HG02885 (cell line): ENCODE measurements at regions not wholly inside any gene's neighbourhood (a gene's known extent, or its start where the extent isn't known, plus 50 kb on each side); places are given as distances from the start of the nearest gene placed in this dataset.
"Not testable (repeated sequence)": the region's sequence is repeated elsewhere in the genome, so short reads cannot be mapped to it uniquely, and the experiment has no call there.

Experiments
- ATAC-seq: cut with Tn5 transposase; IDR thresholded peaks from one replicate; pipeline ENCODE4 v1.9.1; 2021; ENCODE audit warnings: mild to moderate bottlenecking; ENCODE audit not compliant: unreplicated experiment, poor library complexity

DNA sequence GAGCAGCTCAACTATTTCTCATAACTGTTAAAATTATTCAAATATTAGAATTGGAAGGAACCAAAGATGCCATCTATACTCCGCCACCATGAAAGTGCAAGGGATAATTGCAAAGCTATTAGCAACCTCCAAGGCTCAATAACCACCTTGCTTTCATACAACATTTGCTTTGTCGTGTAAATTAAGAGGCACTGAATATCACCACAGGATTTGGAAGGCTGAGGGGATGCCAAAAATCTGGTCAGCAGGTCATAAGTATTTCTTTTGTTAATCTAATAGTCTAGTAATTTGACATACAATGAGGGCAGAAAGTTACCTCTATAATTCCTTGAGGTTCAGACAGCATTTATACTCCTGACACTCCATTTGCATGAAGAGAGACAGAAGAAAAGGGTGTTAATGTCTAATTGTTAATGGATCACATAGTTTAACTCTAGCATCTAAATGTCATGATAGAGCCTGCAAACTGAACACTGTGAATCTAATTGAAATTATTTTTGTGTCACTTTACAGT lies 200.9 kb upstream of the DIAPH2 start:
- ATAC-seq: no peak

DNA sequence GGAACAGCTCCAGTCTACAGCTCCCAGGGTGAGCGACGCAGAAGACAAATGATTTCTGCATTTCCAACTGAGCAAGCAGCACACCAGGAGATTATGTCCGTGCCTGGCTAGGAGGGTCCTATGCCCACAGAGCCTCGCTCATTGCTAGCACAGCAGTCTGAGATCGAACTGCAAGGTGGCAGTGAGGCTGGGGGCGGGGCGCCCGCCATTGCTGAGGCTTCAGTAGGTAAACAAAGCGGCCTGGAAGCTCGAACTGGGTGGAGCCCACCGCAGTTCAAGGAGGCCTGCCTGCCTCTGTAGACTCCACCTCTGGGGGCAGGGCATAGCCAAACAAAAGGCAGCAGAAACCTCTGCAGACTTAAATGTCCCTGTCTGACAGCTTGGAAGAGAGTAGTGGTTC lies 198.0 kb upstream of the DIAPH2 start:
- not testable (repeated sequence) for ATAC-seq

DNA sequence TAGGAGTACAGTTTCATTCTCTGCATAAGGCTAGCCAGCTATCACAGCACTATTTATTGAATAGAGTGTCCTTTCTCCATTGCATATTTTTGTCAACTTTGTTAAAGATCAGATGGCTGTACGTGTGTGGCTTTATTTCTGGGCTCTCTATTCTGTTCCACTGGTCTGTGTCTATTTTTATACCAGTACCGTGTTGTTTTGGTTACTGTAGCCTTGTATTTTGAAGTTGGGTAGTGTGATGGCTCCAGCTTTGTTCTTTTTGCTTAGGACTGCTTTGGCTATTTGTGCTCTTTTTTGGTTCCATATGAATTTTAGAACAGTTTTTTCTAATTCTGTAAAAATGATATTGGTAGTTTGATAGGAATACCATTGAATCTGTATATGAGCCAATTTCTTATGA lies 182.1 kb upstream of the DIAPH2 start:
- ATAC-seq: no peak

DNA sequence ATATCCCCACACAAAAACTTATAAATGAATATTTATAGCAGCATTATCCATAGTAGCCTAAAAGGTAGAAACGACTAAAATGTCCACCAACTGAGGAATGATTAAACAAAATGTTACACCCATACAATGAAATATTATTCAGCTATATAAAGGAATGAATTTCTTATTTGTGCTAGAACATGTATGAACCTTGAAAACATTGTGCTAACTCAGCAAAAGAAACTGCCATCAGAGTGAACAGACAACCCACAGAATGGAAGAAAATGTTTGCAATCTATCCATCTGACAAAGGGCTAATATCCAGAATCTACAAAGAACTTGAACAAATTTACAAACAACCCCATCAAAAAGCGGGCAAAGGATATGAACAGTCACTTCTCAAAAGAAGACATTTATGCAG lies 155.3 kb upstream of the DIAPH2 start:
- ATAC-seq: not testable (repeated sequence)

DNA sequence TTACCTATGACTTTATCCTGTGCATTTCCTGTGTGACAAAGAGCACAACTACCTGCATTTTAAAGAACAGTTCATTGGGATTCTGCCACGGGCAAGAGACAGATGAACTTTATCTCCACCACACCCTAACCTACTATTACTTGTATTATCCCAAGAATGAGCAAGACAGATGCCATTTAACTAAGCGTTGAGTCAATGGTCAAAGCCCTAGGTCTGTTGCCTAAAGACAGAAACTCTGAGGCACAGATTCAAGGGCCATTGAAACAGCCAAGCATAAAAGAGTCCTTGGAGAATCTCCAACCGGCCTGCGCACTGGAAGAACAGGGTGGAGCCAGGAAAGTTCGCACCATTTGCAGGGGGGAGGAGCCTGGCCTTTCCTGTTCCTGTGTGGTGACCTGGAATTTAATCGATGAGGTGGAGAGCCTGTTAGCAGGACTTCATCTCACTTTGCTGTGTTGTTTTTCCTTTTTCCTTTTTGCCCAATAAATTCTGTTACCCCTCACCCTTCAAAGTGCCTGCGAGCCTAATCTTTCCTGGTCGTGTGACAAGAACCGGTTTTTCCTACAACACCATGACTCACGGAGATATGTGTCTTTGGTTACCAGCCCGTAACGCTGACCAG lies 146.4 kb upstream of the DIAPH2 start:
- ATAC-seq: no peak

DNA sequence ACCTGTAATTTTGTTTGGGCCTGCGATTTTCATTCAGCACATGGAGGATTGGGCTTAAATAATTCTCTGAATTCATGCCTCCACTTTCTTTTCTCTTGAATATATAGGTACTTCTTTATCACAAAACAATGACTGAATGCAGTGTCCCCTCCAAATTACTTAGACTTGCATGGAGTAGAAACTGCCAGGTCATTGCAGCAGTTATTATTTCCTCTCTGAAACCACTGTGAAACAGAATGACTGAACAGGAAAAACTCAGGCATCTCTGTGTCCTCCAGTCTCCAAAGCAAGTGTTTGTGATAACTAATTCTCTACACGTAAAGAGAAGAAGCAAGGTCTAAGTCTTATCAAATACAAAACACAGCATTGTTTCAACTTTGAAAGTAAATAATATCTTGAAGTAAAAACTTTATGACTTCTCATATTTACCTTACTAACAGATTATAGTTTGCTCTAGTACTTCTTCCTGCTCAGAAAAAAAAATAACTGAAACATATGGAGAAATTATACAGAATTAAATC lies 144.5 kb upstream of the DIAPH2 start:
- no peak for ATAC-seq

DNA sequence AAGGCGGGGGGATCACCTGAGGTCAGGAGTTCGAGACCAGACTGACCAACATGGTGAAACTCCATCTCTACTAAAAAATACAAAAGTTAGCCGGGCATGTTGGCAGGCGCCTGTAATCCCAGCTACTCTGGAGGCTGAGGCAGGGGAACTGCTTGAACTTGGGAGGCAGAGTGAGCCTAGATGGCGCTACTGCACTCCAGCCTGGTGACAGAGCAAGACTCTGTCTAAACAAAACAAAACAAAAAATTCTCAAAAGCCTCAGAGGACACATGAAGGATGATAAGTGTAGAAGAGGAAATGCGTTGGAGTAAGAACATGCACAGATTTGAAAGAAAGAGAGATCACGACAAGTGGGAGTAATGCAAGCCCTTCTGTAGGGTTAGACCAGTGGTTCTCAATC lies 138.4 kb upstream of the DIAPH2 start:
- not testable (repeated sequence) for ATAC-seq

DNA sequence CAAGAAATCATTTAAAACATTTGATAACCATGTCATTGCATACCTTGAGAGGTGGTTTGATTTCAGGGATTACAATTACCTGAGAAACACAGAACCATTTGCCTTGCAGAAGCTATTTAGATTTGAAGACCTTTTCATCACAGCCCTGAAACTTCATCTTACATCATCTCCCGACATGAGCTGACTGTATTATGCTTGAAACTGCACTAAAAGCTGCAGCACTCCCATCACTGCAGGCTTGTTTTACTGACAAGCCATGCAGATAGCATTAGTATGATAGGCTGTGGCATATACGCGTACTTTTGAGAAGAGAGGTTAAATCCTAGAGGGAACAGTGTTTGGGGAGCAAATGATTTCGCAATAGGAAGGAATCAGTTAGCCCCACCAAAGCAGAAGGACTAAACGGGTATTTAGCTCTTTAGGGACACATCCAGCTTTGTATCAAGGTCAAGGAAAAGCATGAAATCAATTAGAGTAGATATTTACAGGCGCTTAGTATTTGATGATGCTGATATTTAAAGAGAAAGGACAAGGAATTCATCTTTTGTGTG lies 133.2 kb upstream of the DIAPH2 start:
- no peak for ATAC-seq

DNA sequence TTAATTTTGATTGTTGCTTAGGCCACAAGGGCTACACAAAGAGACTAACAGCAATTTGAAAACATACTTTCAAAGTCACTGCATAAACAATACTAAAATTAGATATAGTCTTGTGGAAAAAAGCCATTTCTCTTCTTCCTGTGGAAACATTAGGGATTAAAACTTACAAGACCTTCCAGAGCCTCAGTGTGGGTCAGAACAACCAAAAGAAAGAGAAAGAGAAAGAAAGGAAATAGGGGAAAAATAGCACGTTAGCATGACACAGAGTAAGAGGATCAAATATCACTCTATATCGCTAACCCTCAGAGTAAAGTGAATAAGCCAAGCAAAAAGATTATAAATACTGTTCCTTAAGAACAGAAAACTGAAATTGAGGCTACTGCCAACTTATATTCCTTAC lies 127.8 kb upstream of the DIAPH2 start:
- no peak for ATAC-seq

DNA sequence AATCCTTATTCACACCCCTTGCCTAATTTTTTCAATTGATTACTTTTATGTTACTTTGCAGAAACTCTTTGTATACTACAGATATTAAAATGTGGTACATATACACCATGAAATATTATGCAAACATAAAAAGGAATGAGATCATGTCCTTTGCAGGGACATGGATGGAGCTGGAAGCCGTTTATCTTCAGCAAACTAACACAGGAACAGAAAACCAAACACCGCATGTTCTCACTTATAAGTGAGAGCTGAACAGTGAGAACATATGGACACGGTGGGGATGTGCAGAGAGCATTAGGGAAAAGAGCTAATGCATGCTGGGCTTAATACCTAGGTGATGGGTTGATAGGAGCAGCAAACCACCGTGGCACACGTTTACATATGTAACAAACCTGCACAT lies 123.5 kb upstream of the DIAPH2 start:
- ATAC-seq: not testable (repeated sequence)

DNA sequence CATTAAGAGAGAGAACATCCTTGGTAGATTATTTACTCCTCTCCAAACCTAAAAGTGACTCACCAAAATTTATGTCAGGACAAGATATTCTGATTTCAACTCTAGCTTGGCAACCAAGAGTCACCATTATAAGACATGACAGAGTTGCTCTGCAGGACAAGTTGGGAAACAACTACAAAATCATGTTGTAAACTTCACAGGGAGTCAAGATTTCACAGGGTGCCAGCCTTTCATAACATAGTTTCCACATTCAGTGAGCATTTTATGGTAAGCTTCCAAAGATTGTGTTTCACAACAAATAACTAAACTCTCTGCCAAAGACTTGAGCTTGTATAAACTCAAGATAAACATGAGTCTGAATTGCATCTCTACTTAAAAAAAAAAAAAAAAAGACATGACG lies 121.0 kb upstream of the DIAPH2 start:
- no peak for ATAC-seq

DNA sequence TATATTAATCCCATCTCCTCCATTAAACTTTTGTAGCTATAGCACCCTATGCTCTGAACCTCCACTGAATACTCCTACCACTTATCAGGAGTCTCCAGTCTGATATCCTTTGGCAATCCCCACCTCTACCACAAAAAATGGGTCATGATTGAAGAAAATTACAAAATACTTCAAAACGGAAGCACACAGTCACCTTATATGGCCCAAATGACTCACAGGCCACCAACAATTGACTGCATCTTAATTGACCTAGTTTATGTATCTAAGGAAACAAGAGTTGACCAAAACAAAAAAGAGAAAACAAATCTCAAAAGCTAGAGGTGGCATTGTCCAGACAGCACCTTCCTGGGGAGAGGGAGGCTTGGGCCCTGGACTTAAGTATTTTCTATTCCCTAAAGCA lies 120.0 kb upstream of the DIAPH2 start:
- ATAC-seq: no peak

DNA sequence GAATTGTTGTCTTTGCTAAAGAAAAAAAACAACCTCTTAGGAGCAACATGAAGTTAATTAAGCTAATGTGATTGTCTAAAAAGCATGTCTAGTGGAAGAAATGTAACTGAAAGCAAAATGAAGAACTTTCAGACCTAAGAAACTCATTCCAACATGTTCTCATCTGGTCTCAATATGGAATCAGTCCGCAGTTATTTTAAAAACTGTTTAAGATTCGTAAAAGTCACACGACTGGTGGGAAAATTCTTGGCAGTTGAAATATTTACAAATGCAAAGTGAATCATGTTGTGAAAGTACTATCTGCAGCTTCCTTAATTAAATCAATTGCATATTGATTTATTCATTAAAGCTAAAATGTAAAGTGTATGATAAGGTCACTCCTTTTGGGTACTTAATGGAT lies 117.8 kb upstream of the DIAPH2 start:
- ATAC-seq: no peak

DNA sequence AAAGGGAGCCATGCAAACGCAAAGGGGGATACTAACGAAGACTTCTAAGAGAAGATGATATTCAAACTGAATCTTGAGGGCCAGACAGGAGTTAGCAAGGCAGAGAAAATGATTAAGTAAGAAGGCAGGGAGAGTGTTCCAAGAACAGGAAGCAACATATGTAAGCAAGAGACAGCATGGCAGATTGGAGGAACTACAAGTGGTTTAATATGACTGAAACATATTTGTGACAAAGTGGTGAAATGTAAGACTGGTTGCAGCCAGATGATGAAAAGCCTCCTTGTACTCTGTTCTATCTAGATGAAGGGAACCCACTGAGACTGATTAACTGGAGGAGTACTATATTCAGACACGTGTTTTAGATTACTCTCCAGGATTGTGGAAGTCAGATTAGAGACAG lies 116.6 kb upstream of the DIAPH2 start:
- ATAC-seq: no peak

DNA sequence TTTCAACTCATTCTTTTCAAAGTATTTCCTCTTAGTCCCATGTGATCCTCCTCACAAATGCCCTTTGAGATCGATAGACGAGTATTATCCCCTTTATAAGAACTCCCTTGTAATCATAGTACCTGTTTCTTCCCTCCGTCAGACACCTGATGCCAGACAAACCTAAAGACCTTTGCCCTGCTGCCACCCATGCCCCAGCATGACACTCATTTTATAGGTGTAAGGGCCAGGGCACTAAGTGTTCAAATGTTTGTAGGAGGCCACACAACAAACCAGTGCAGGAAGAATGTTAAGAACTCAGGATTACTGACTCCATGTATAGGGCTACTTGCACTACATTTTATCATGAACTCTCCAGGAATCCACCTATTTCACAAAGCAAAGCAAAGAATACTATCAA lies 115.6 kb upstream of the DIAPH2 start:
- no peak for ATAC-seq

DNA sequence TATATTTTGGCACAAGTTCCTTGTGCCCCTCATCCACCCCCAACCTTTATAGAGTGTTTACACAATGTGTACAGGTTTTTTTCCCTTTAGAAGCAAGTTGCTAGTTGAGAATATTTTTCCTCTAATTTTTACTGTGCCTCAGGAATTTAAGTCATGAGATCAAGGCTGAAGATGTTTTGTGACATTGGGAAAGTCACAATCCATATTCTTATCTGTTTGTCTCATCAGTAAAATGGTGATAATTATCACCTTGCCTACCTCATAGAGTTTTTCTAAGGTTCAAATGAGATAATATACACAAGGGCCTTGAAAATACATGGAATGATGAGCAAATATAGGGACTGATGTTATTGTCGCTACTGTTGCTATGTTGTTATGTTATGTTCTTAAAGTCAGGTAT lies 109.6 kb upstream of the DIAPH2 start:
- no peak for ATAC-seq

DNA sequence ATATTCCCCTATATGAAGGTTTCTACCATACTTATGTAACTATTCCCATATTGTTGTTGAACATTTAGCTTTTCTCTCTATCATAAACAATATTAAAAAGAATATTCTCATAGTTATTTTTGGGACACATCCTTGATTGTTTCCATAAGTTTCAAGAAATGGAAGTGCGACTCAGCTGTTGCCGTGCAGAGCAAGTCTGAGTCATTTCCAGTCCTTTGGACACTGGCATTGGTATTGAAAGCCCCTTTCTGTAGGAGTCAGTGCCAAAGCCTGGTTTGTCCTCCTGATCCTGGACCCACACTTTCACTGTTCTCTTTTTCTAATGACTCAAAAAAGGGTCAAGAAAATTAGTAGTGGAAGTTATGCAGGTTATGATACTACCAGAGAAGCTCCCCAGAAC lies 108.3 kb upstream of the DIAPH2 start:
- ATAC-seq: no peak

DNA sequence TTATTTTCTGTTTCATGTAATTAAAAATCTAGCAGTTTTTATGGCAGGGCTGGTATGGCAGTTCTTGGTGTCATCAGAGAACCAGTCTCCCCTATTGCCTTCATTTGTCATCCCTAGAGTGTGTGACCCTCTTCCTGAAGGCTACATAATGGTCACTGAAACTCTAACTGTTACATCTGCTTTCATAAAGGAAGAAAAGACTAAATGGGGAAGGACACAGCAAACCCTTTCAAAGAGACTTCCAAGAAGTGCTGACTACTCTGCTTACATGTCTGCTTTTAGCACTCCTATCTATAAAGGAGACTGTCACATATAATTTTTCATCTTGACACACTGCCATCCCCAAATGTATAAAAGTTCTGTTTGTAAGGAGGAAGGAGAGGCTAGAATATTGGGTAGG lies 105.9 kb upstream of the DIAPH2 start:
- no peak for ATAC-seq

DNA sequence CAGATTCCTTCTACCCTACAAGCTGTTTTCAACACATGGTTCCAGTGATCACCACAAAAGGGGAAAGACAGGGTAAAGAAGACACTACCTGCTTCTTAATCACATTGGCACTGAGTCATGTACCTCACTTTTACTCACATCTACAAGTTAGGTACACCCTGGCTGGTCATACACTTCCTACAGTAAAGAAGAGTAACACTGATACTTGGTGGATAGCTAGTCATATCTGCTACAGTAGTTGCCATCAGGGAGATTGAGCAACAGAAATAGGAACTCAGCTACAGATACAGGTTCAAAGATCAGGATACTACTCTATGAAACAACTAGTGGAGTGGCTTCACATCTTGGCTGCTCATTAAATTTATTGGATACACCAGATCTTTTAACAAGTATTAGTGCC lies 105.4 kb upstream of the DIAPH2 start:
- no peak for ATAC-seq

DNA sequence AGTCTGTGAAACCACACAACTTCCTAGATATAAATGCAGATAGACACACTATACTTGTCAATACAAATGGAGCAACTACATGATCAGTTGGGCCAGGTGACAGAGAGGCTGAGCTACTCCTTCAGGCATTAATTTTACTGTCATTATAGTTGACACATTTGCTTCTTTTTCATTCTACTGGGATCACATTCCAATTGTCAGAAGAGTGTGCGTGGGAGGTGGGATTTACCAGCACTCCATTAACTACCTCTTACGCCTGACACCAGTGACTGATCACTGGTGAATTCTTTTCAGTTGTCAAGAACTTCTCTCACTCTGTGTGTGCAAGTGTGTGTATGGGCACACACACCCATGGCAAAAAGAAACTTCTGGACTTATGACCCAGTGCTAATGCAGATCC lies 94.2 kb upstream of the DIAPH2 start:
- ATAC-seq: no peak

DNA sequence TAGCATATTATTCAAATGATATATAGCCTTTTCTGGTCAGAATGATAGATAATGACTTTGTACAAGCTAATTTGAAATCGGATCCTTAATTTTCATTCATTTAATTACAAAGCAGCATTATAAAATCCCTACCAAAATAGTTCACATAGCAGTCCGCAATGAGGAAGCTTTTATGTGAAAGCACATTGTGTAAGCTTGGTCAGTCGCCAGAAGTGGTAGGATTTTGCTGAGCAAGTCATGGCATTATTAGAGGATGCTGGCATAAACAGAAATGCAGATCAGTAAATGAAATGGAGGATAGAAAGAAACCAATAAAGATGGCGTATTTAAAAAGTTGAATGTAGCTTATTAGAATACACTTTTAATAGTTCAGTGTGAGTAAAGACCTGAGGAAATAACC lies 93.2 kb upstream of the DIAPH2 start:
- ATAC-seq: no peak

DNA sequence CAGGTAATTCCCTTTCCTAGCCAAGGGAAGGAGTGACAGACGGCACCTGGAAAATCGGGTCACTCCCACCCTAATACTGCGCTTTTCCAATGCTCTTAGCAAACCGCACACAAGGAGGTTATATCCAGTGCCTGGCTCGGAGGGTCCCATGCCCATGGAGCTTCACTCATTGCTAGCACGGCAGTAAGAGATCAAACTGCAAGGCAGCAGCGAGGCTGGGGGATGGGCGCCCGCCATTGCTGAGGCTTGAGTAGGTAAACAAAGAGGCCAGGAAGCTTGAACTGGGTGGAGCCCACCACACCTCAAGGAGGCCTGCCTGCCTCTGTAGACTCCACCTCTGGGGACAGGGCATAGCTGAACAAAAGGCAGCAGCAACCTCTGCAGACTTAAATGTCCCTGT lies 86.8 kb upstream of the DIAPH2 start:
- not testable (repeated sequence) for ATAC-seq
